ENCODE measurements at regions not wholly inside any gene's neighbourhood (a gene's known extent, or its start where the extent isn't known, plus 50 kb on each side); places are given as distances from the start of the nearest gene placed in this dataset.

GRCh38 chr11:122002926-122003325, 113.1 kb downstream of the BLID start:
- TF ChIP-seq CTCF (IDR thresholded peaks at IDR 0.05; ENCODE audit: insufficient read depth, low read length, poor library complexity, severe bottlenecking) = no peak
- TF ChIP-seq EZH2phosphoT487 (conservative IDR thresholded peaks at IDR 0.05; ENCODE audit: low read length) = no peak

Measured in SU-DHL-6 (cell line).